Renal cortical epithelial cell (primary cell): ENCODE measurements at regions not wholly inside any gene's neighbourhood (a gene's known extent, or its start where the extent isn't known, plus 50 kb on each side); places are given as distances from the start of the nearest gene placed in this dataset.
A peak's percentile ranks its signal among the peaks of the same experiment; 100 is the strongest.
"Not testable (repeated sequence)": the region's sequence is repeated elsewhere in the genome, so short reads cannot be mapped to it uniquely, and the experiment has no call there.

Experiments
- DNase-seq: peaks from one replicate; pipeline ENCODE4 v3.0.0-alpha.2; 2011; ENCODE audit warnings: low read depth

GRCh38 chr5:117425163-117425562 lies 850.5 kb upstream of the SEMA6A start:
- no peak for DNase-seq

DNA sequence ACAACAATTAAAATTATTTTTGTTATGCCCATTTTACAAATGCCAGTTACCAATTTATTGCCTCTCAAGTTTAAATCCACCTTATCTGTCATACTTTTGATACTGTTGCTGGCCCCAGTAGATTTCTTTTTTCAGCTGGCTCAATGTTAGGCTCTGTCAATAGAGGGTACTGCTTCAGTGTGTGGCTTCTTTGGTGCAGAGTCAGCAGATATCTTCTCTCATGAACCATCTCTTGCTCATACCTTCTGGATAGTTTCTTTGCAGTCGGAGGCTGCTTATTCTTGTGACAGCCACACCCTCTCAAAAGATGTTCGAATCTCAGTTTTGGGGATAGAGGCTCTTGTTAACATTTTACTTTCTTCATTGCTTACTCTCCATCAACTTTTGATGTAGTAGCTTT lies 849.9 kb upstream of the SEMA6A start:
- no peak for DNase-seq

DNA sequence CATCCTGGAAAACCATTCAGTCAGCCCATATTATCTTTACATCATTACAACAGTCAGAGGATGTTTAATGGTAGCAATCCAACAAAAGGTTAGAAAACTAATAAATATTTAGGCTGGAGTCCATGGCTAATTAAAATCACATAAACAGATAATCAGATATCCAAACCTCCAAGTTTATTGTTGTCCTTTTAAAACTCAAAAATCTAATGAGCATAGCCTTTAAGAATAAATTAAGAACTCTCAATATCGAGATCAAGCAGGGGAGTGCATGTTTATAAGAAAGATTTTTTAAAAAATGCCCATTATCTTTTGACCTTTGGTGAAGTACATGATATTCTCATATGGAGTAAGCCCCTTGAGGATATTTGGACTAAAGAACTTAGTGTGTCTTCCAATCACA lies 842.9 kb upstream of the SEMA6A start:
- no peak for DNase-seq

GRCh38 chr5:117414926-117415325 lies 840.3 kb upstream of the SEMA6A start:
- DNase-seq, result no peak

DNA sequence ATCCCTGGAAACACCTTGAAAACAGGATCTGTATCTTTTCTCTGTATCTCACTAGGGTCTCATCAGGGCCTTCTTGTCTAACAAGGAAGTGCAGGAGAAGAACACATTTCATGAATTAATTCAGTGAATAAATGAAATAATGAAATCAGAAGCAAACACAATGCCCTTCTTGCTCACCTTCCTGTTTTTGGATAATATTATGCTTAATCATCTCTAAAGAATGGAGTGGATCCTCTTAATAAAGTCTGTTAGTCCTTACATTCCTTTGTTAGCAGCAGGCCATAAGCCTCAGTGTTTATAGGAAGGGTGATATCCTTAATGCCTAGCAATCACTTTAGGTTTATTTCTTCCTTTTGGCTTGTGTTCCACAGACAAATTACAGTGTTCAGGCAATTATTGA lies 837.1 kb upstream of the SEMA6A start:
- no peak for DNase-seq

- no peak for DNase-seq
Measured at GRCh38 chr5:117405197-117405596, 830.6 kb upstream of the SEMA6A start.

GRCh38 chr5:117394506-117395157 lies 820.0 kb upstream of the SEMA6A start:
- peak; percentile 61 for DNase-seq

- no peak for DNase-seq
Measured at GRCh38 chr5:117393125-117393524, 818.5 kb upstream of the SEMA6A start.

DNA sequence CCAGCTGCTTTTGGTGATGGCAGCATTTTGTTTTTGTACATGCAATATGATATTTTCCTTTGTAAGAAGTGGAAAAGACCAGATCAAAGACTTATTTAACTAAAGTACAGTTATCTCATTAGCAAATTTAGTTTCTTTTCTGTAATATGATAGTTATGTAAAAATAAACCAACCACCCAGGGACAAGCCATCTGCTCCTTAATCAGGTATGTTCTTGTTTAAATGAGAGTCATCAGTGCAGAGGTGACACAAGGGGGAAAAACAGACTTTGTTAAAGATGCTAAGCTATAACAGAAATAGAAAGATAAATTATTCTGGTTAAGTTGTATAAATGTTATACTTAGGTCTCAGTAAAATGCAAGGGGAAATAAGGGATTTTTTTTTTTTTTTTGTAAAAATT lies 805.7 kb upstream of the SEMA6A start:
- DNase-seq, result no peak

GRCh38 chr5:117379521-117379920 lies 804.9 kb upstream of the SEMA6A start:
- DNase-seq, result no peak

- DNase-seq, result no peak
Measured at GRCh38 chr5:117376748-117377147, 802.1 kb upstream of the SEMA6A start.

DNA sequence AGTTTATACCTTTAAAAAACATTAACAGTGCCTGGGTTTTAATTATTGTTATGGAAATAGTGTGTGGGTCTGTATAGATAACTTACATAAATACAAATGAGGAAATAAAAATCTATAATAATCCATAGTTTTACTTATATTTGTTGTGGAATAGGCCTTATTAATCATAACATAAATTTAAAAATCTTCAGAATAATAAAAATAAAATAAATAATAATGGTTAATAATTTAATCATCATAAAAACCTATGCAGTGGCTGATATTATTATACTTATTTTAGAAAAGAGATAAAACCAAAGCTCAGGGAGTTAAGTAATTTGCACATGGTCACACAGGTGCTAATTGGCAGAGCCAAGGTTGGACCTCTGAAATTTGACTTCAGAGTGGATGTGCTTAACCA lies 785.3 kb upstream of the SEMA6A start:
- DNase-seq, result no peak

DNA sequence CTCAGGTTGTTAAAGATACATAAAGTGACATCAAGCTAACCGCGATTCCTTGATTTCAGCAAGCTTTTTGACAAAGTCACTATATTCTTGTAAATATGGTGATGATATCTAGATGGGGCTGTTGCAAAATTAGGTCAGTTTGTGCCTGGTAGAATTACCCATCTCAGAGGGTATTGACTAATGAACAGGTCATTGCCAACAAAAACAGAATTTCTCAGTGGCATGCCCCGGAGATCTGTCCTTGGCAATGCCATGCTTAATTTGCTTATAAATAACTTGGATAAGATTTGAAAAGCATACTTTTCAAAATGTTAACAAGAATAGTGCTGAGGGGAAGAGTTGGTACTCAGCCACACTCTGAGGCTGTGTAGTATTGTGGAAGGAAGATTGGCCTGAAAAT lies 783.3 kb upstream of the SEMA6A start:
- DNase-seq, result no peak

- DNase-seq, result no peak
Measured at GRCh38 chr5:117347280-117347679, 772.7 kb upstream of the SEMA6A start.

- DNase-seq, result not testable (repeated sequence)
Measured at GRCh38 chr5:117343726-117344125, 769.1 kb upstream of the SEMA6A start.

- no peak for DNase-seq
Measured at GRCh38 chr5:117337064-117337749, 762.6 kb upstream of the SEMA6A start.

- no peak for DNase-seq
Measured at GRCh38 chr5:117336208-117336607, 761.6 kb upstream of the SEMA6A start.

GRCh38 chr5:117333011-117333410 lies 758.4 kb upstream of the SEMA6A start:
- no peak for DNase-seq

GRCh38 chr5:117332341-117332740 lies 757.7 kb upstream of the SEMA6A start:
- DNase-seq, result no peak

GRCh38 chr5:117327511-117327910 lies 752.9 kb upstream of the SEMA6A start:
- peak; percentile 89 for DNase-seq

- DNase-seq, result no peak
Measured at GRCh38 chr5:117326997-117327396, 752.4 kb upstream of the SEMA6A start.

GRCh38 chr5:117318528-117318927 lies 743.9 kb upstream of the SEMA6A start:
- DNase-seq, result no peak

DNA sequence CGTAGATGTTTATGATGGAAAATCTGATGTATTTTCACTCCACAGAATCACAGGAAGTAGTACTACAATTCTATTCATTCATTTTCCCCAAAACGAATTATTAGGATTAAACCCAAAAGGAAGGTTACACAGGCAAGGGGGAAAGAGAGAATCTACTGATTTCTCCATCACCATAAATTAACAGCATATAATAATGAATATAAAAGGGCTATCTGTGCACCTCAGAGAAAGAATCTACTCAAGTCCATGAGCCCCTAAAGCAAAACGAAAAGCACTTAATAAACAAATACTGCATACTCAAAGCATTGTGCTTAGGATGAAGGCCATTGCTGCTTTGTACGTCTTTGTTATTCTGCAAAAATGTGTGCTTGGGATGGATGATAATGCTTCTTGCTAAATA lies 740.5 kb upstream of the SEMA6A start:
- no peak for DNase-seq
